H1 (cell line): ENCODE measurements at regions not wholly inside any gene's neighbourhood (a gene's known extent, or its start where the extent isn't known, plus 50 kb on each side); places are given as distances from the start of the nearest gene placed in this dataset.

ENCODE experiments used
- CTCF ChIA-PET: fragments of 300-600 bp; sonication (Branson Sonifier 250); formaldehyde crosslinking; loops from one replicate; lab custom pipeline; 2021; ENCODE audit not compliant: partially characterized antibody; lab: Charles Lee
- POLR2A ChIA-PET: fragments of 300-600 bp; sonication (Branson Sonifier 250); formaldehyde crosslinking; loops from one replicate; lab custom pipeline; 2021; ENCODE audit warnings: inconsistent platforms; ENCODE audit not compliant: partially characterized antibody; lab: Charles Lee
- DNase-seq, 2 experiments: peaks; one replicate each; pipeline versions ENCODE4 v3.0.0 to v3.0.0-alpha.2; 2010 to 2022; ENCODE audit warnings: low spot score in 2 of 2, low read depth in 1 of 2, mixed read lengths in 1 of 2
- FAIRE-seq: peaks from 2 replicates; lab custom pipeline; 2011; peaks lifted over from hg19 to GRCh38; lab: Jason Lieb, UNC
- H2AFZ ChIP-seq: 2 replicates; pipeline ENCODE4 v1.8.1; 2012; ENCODE audit warnings: low read length, inconsistent platforms
- H2AK5ac ChIP-seq: 2 replicates; pipeline ENCODE4 v1.6.1; 2013; ENCODE audit warnings: low read depth, low read length
- H2BK120ac ChIP-seq: replicated peaks from 2 replicates; pipeline ENCODE3; 2013; ENCODE audit warnings: low read depth, low read length, inconsistent platforms
- H2BK12ac ChIP-seq: 2 replicates; pipeline ENCODE4 v1.6.1; 2013; ENCODE audit warnings: low read depth, low read length
- H2BK15ac ChIP-seq: 2 replicates; pipeline ENCODE4 v1.6.1; 2013; ENCODE audit warnings: low read length
- H2BK20ac ChIP-seq: 2 replicates; pipeline ENCODE4 v1.6.1; 2013; ENCODE audit warnings: low read length
- H2BK5ac ChIP-seq: 2 replicates; pipeline ENCODE4 v1.6.1; 2013; ENCODE audit warnings: low read depth, low read length
- H3K14ac ChIP-seq: 2 replicates; pipeline ENCODE4 v1.6.1; 2013; ENCODE audit warnings: inconsistent platforms; ENCODE audit not compliant: insufficient read length
- H3K18ac ChIP-seq: 2 replicates; pipeline ENCODE4 v1.6.1; 2013; ENCODE audit warnings: low read length; ENCODE audit errors: extremely low read depth
- H3K23ac ChIP-seq: 2 replicates; pipeline ENCODE4 v1.6.1; 2013; ENCODE audit warnings: inconsistent platforms; ENCODE audit not compliant: insufficient read length
- H3K23me2 ChIP-seq: 2 replicates; pipeline ENCODE4 v1.6.1; 2013; ENCODE audit warnings: low read depth, low read length
- H3K27ac ChIP-seq: 2 replicates; pipeline ENCODE4 v1.6.1; 2011; ENCODE audit warnings: low read depth, low read length, inconsistent platforms
- H3K27me3 ChIP-seq, 4 experiments: replicated peaks in 1 of 4; 1 replicate in 1 of 4; 2 replicates in 3 of 4; pipeline versions ENCODE4 v1.6.1 to v1.8.1; 2011 to 2013; ENCODE audit warnings: low read length in 3 of 4, mild to moderate bottlenecking in 3 of 4, inconsistent platforms in 2 of 4, mixed read lengths in 2 of 4, moderate library complexity in 1 of 4; ENCODE audit not compliant: control insufficient read depth in 3 of 4, insufficient read depth in 3 of 4; ENCODE audit errors: extremely low read depth in 1 of 4
- H3K36me3 ChIP-seq, 4 experiments: 2 replicates each; pipeline versions ENCODE4 v1.6.1 to v1.8.1; 2011 to 2013; ENCODE audit warnings: mild to moderate bottlenecking in 4 of 4, low read length in 3 of 4, moderate library complexity in 2 of 4, control low read depth in 1 of 4, inconsistent platforms in 1 of 4; ENCODE audit not compliant: insufficient read depth in 4 of 4, control insufficient read depth in 2 of 4
- H3K4ac ChIP-seq: replicated peaks from 2 replicates; pipeline ENCODE3; 2013; ENCODE audit warnings: low read length, low read depth, mixed read lengths, inconsistent platforms; ENCODE audit not compliant: insufficient read length
- H3K4me1 ChIP-seq, 4 experiments: replicated peaks in 1 of 4; 1 replicate in 1 of 4; 2 replicates in 3 of 4; pipeline versions ENCODE4 v1.6.1 to v1.8.1; 2011 to 2013; ENCODE audit warnings: low read length in 3 of 4, inconsistent platforms in 2 of 4, mixed read lengths in 1 of 4; ENCODE audit not compliant: insufficient read depth in 4 of 4, control insufficient read depth in 3 of 4
- H3K4me2 ChIP-seq, 2 experiments: 2 replicates each; pipeline versions ENCODE4 v1.6.1 to v1.8.1; 2011 to 2013; ENCODE audit warnings: low read depth in 2 of 2, low read length in 2 of 2, control low read depth in 1 of 2, inconsistent platforms in 1 of 2, mild to moderate bottlenecking in 1 of 2; ENCODE audit not compliant: insufficient read depth in 1 of 2
- H3K4me3 ChIP-seq, 4 experiments: fragments of 200-600, 300-600 bp in 1 of 4; sonication (generic), shearing (Covaris generic), sonication (Bioruptor Twin) in 1 of 4; 2 replicates each; pipeline versions ENCODE4 v1.5.1 to v1.8.1; 2011 to 2016; ENCODE audit warnings: low read length in 4 of 4, low read depth in 3 of 4, control low read depth in 2 of 4, inconsistent platforms in 2 of 4, mild to moderate bottlenecking in 2 of 4, mixed read lengths in 1 of 4, moderate library complexity in 1 of 4; ENCODE audit not compliant: insufficient read depth in 2 of 4; ENCODE audit errors: extremely low read depth in 1 of 4
- H3K56ac ChIP-seq: replicated peaks from 2 replicates; pipeline ENCODE3; 2013; ENCODE audit warnings: low read depth, mild to moderate bottlenecking, mixed read lengths, low read length, inconsistent platforms; ENCODE audit not compliant: insufficient read length
- H3K79me1 ChIP-seq: 2 replicates; pipeline ENCODE4 v1.6.1; 2013; ENCODE audit warnings: low read depth, low read length, control low read depth
- H3K79me2 ChIP-seq, 2 experiments: 2 replicates each; pipeline versions ENCODE4 v1.6.1 to v1.8.1; 2012 to 2013; ENCODE audit warnings: low read length in 2 of 2, mild to moderate bottlenecking in 2 of 2, inconsistent platforms in 1 of 2; ENCODE audit not compliant: insufficient read depth in 2 of 2, control insufficient read depth in 1 of 2
- H3K9ac ChIP-seq, 4 experiments: replicated peaks in 1 of 4; 1 replicate in 1 of 4; 2 replicates in 3 of 4; pipeline versions ENCODE4 v1.6.1 to v1.8.1; 2011 to 2013; ENCODE audit warnings: low read depth in 3 of 4, low read length in 3 of 4, control low read depth in 2 of 4, mild to moderate bottlenecking in 2 of 4, moderate library complexity in 2 of 4, inconsistent platforms in 1 of 4; ENCODE audit errors: extremely low read depth in 1 of 4
- H3K9me3 ChIP-seq, 2 experiments: 2 replicates each; pipeline versions ENCODE4 v1.6.1 to v1.8.1; 2012 to 2013; ENCODE audit warnings: mild to moderate bottlenecking in 2 of 2, moderate library complexity in 2 of 2, control low read depth in 1 of 2, inconsistent platforms in 1 of 2, low read depth in 1 of 2, low read length in 1 of 2, mixed read lengths in 1 of 2; ENCODE audit not compliant: insufficient read depth in 2 of 2
- H4K20me1 ChIP-seq, 2 experiments: replicated peaks in 1 of 2; 2 replicates each; pipeline versions ENCODE3 to v1.8.1; 2011 to 2013; ENCODE audit warnings: inconsistent platforms in 2 of 2, low read length in 2 of 2, mild to moderate bottlenecking in 1 of 2; ENCODE audit not compliant: insufficient read depth in 2 of 2, control insufficient read depth in 1 of 2
- H4K5ac ChIP-seq: 2 replicates; pipeline ENCODE4 v1.6.1; 2013; ENCODE audit warnings: low read length, low read depth, mixed read lengths, inconsistent platforms; ENCODE audit not compliant: insufficient read length
- H4K8ac ChIP-seq: 2 replicates; pipeline ENCODE4 v1.8.0; 2013; ENCODE audit warnings: mild to moderate bottlenecking, moderate library complexity, low read length, inconsistent platforms; ENCODE audit not compliant: insufficient read depth; ENCODE audit errors: extremely low read depth
- H4K91ac ChIP-seq: replicated peaks from 2 replicates; pipeline ENCODE3; 2013; ENCODE audit warnings: low read length, mixed read lengths, inconsistent platforms; ENCODE audit not compliant: insufficient read length
- CTBP2 ChIP-seq: IDR thresholded peaks from 2 replicates; pipeline ENCODE4 v1.7.0; 2011; ENCODE audit warnings: borderline replicate concordance, mild to moderate bottlenecking, moderate library complexity, mixed read lengths, low read length; ENCODE audit not compliant: insufficient read depth, insufficient read length
- KDM4A ChIP-seq: IDR thresholded peaks from one replicate; pipeline ENCODE4 v1.7.1; 2012; ENCODE audit warnings: low read depth, mild to moderate bottlenecking, moderate library complexity, low read length, inconsistent platforms; ENCODE audit not compliant: severe bottlenecking
- MAX ChIP-seq: IDR thresholded peaks from 2 replicates; pipeline ENCODE4 v1.6.1; 2012; ENCODE audit warnings: inconsistent platforms
- PHF8 ChIP-seq: fragments of 200-600 bp; sonication (generic); conservative IDR thresholded peaks from 2 replicates; pipeline ENCODE4 v1.7.1; 2012; ENCODE audit warnings: low read depth, mild to moderate bottlenecking, inconsistent platforms, low read length, moderate library complexity
- SIN3A ChIP-seq, 2 experiments: IDR thresholded peaks in 1 of 2; conservative IDR thresholded peaks in 1 of 2; 2 replicates each; pipeline ENCODE4 v1.6.1; 2011 to 2012; ENCODE audit warnings: low read length in 2 of 2, improper control_type of control experiment in 1 of 2, low read depth in 1 of 2, mild to moderate bottlenecking in 1 of 2
- WGBS, 2 experiments: shearing (Covaris generic) in 1 of 2; methylation state at CpG; one replicate each; pipeline versions ENCODE4 v1.1.6 to v1.1.7; 2013 to 2015; ENCODE audit warnings: low lambda C conversion rate in 2 of 2, mixed read lengths in 2 of 2, inconsistent platforms in 1 of 2, low coverage in 1 of 2, missing lambda C conversion rate in 1 of 2; ENCODE audit not compliant: insufficient replicate concordance in 2 of 2, insufficient coverage in 1 of 2, insufficient read length in 1 of 2; ENCODE audit errors: extremely low coverage in 1 of 2, missing lambda C conversion rate in 1 of 2; 5-methylcytosine and 5-hydroxymethylcytosine counted together

- H2BK12ac ChIP-seq, result 0 out of 2 replicates have a peak overlapping the region, but pooled peaks have one; percentile 11
- no peak overlapping the region for H3K4me3 ChIP-seq
- H3K79me2 ChIP-seq, result no peaks in the 10 kb centered on the region
- H3K9me3 ChIP-seq, result peaks cover 23% of the 10 kb centered on the region in 2 experiments
- no peaks in the 10 kb centered on the region for H3K79me1 ChIP-seq
- no peak for DNase-seq
- peaks cover 0 to 26% (median 4%) of the 10 kb centered on the region in 4 experiments; a peak in 3 of 8 replicates for H3K36me3 ChIP-seq
- no peak overlapping the region for H2AFZ ChIP-seq
- 90% methylated on average over 4 of the region's 4 CpGs; no CpG with 5 or more reads in 1 of the 2 experiments for WGBS, 2 experiments
- ChIA-PET POLR2A (no interaction called here), CTCF (no interaction called here)
- H3K23me2 ChIP-seq, result no peaks in the 10 kb centered on the region
- H3K27ac ChIP-seq, result no peak overlapping the region
- H2BK120ac ChIP-seq, result no peak overlapping the region
- no peak overlapping the region for H3K4me2 ChIP-seq
- peak overlapping the region; percentile 35 for H4K5ac ChIP-seq
- no peak overlapping the region for H3K18ac ChIP-seq
- no peak overlapping the region for H2AK5ac ChIP-seq
- H3K4ac ChIP-seq, result no peak overlapping the region
- no peak overlapping the region for H3K9ac ChIP-seq
- H3K27me3 ChIP-seq, result no peaks in the 10 kb centered on the region
- no peak overlapping the region for H2BK15ac ChIP-seq
- H3K14ac ChIP-seq, result no peak overlapping the region
- H4K20me1 ChIP-seq, result no peaks in the 10 kb centered on the region
- H2BK5ac ChIP-seq, result peak overlapping the region; percentile 27; the same call in 1 of the 2 replicates
- H3K23ac ChIP-seq, result no peak overlapping the region
- H4K91ac ChIP-seq, result no peak overlapping the region
- H2BK20ac ChIP-seq, result no peak overlapping the region
- FAIRE-seq, result no peak
- no peak overlapping the region for H4K8ac ChIP-seq
- H3K4me1 ChIP-seq, result peaks cover 0 to 11% (median 2%) of the 10 kb centered on the region in 4 experiments; a peak in 1 of 7 replicates
- H3K56ac ChIP-seq, result no peak overlapping the region
- no peak for TF ChIP-seq MAX
- no peak for TF ChIP-seq CTBP2
- no peak for TF ChIP-seq PHF8
- TF ChIP-seq KDM4A, result no peak
- no peak for TF ChIP-seq SIN3A (conservative IDR thresholded peaks at IDR 0.05 in 1 of 2, IDR thresholded peaks at IDR 0.05 in 1 of 2; ENCODE audit: low read depth in 1 of 2, low read length in 2 of 2)
These were observed 1003.5 kb downstream of the STPG2 start for GRCh38 chr4:97139791-97140190.
